Astrocyte (in vitro differentiated cells and primary cell): ENCODE measurements at regions not wholly inside any gene's neighbourhood (a gene's known extent, or its start where the extent isn't known, plus 50 kb on each side); places are given as distances from the start of the nearest gene placed in this dataset.

Source experiments
- CTCF ChIP-seq: IDR thresholded peaks from 2 replicates; pipeline ENCODE4 v1.5.1; 2011; ENCODE audit warnings: low read depth, mild to moderate bottlenecking, inconsistent platforms, low read length, moderate library complexity; ENCODE audit not compliant: insufficient read depth
- EZH2 ChIP-seq: IDR thresholded peaks from 2 replicates; pipeline ENCODE4 v1.6.1; 2012; ENCODE audit warnings: mild to moderate bottlenecking, low read length, inconsistent platforms; ENCODE audit not compliant: insufficient read depth

- TF ChIP-seq CTCF (no peak), EZH2 (no peak)
Observed at GRCh38 chr10:128804411-128804810, 662.6 kb upstream of the MGMT start.
